ENCODE measurements at regions not wholly inside any gene's neighbourhood (a gene's known extent, or its start where the extent isn't known, plus 50 kb on each side); places are given as distances from the start of the nearest gene placed in this dataset.

GRCh38 chr6:78435671-78436070, 431.7 kb upstream of the IRAK1BP1 start:
- H3K27ac Mint-ChIP-seq, result no peak overlapping the region
- no peaks in the 10 kb centered on the region for H3K36me3 ChIP-seq (ENCODE audit: insufficient read depth)
- no peak overlapping the region for H3K4me2 ChIP-seq
- no peak overlapping the region for H2AFZ ChIP-seq
- no peaks in the 10 kb centered on the region for H3K4me1 ChIP-seq (ENCODE audit: insufficient read depth)
- H3K4me3 Mint-ChIP-seq, result no peak overlapping the region
- H3K27ac ChIP-seq (ENCODE audit: low read depth), result no peak overlapping the region
- no peaks in the 10 kb centered on the region for H3K79me2 ChIP-seq (replicated peaks; ENCODE audit: insufficient read depth)
- no peaks in the 10 kb centered on the region for H3K4me1 Mint-ChIP-seq
- H4K20me1 ChIP-seq (replicated peaks; ENCODE audit: insufficient read depth), result no peaks in the 10 kb centered on the region
- H3F3A ChIP-seq (replicated peaks; ENCODE audit: low read depth), result no peaks in the 10 kb centered on the region
- H3K36me3 Mint-ChIP-seq (ENCODE audit: low read depth), result no peaks in the 10 kb centered on the region
- DNase-seq (ENCODE audit: low spot score), result no peak
- H3K9me2 ChIP-seq (ENCODE audit: insufficient read depth), result no peaks in the 10 kb centered on the region
- no peak overlapping the region for H3K4me3 ChIP-seq
- H3K27me3 Mint-ChIP-seq (ENCODE audit: insufficient read depth, low read depth, poor library complexity), result no peaks in the 10 kb centered on the region
- no peaks in the 10 kb centered on the region for H3K27me3 ChIP-seq (ENCODE audit: insufficient read depth)
- TF ChIP-seq ZNF331 (CRISPR knock-in tag; IDR thresholded peaks at IDR 0.05; ENCODE audit: low read depth), result no peak
- TF ChIP-seq JUNB (IDR thresholded peaks at IDR 0.05; ENCODE audit: unreplicated experiment), result no peak
- no peak for TF ChIP-seq ZNF114 (CRISPR knock-in tag; IDR thresholded peaks at IDR 0.05)
- TF ChIP-seq ZNF462 (CRISPR knock-in tag; IDR thresholded peaks at IDR 0.05), result no peak
- TF ChIP-seq CREB1 (CRISPR knock-in tag; IDR thresholded peaks at IDR 0.05; ENCODE audit: low read depth), result no peak
- no peak for TF ChIP-seq POLR2AphosphoS5 (IDR thresholded peaks at IDR 0.05; ENCODE audit: low read depth)
- no peak for TF ChIP-seq STAT1 (IDR thresholded peaks at IDR 0.05; ENCODE audit: unreplicated experiment)
- TF ChIP-seq CTCF (conservative IDR thresholded peaks at IDR 0.05; ENCODE audit: low read depth in 2 of 2), result no peak
- TF ChIP-seq EZH2phosphoT487 (IDR thresholded peaks at IDR 0.05; ENCODE audit: unreplicated experiment), result no peak
- H3K9me3 Mint-ChIP-seq, result no peaks in the 10 kb centered on the region
- ATAC-seq, result no peak

All from GM23338 (cell line).